ENCODE measurements at regions not wholly inside any gene's neighbourhood (a gene's known extent, or its start where the extent isn't known, plus 50 kb on each side); places are given as distances from the start of the nearest gene placed in this dataset.
"Not testable (repeated sequence)": the region's sequence is repeated elsewhere in the genome, so short reads cannot be mapped to it uniquely, and the experiment has no call there.

GRCh38 chr20:48038713-48039112 lies 253.4 kb upstream of the SULF2 start:
- no peak for DNase-seq
- WGBS, 2 donors: 43% methylated on average over 7 of the region's 7 CpGs
- Histone ChIP-seq H3K4me1 (ENCODE audit: control insufficient read depth in 1 of 2, insufficient read depth in 2 of 2, low read length in 2 of 2) (no peaks in the 10 kb centered on the region), H3K4me3 (ENCODE audit: low read length in 2 of 2) (no peak overlapping the region), H3K36me3 (ENCODE audit: control insufficient read depth in 1 of 2, insufficient read depth in 2 of 2, low read length in 1 of 2) (no peaks in the 10 kb centered on the region), H3K9me3 (ENCODE audit: control insufficient read depth, low read length) (peaks cover 4% of the 10 kb centered on the region), H3K27me3 (ENCODE audit: control insufficient read depth in 1 of 2, insufficient read depth in 2 of 2, low read length in 1 of 2) (no peaks in the 10 kb centered on the region), H3K27ac (ENCODE audit: low read depth in 1 of 2, low read length in 2 of 2) (no peak overlapping the region)
- intact Hi-C loops (cut with DNase I): no loop called here
- ATAC-seq (ENCODE audit: low FRiP score): no peak

GRCh38 chr20:48037798-48038197 lies 252.5 kb upstream of the SULF2 start:
- H3K9me3 ChIP-seq (ENCODE audit: control insufficient read depth, low read length); intact Hi-C loops (cut with DNase I); ATAC-seq (ENCODE audit: low FRiP score); H3K27me3 ChIP-seq (ENCODE audit: control insufficient read depth in 1 of 2, insufficient read depth in 2 of 2, low read length in 1 of 2); H3K4me3 ChIP-seq (ENCODE audit: low read length in 2 of 2); H3K27ac ChIP-seq (ENCODE audit: low read depth in 1 of 2, low read length in 2 of 2); DNase-seq; H3K36me3 ChIP-seq (ENCODE audit: control insufficient read depth in 1 of 2, insufficient read depth in 2 of 2, low read length in 1 of 2); H3K4me1 ChIP-seq (ENCODE audit: control insufficient read depth in 1 of 2, insufficient read depth in 2 of 2, low read length in 2 of 2): not testable (repeated sequence)
- 89 to 91% methylated on average over 6 to 7 of the region's 7 CpGs for WGBS, 2 donors

- intact Hi-C loops (cut with DNase I): no loop called here
- Histone ChIP-seq H3K4me3 (ENCODE audit: low read length in 2 of 2) (no peak overlapping the region), H3K27me3 (ENCODE audit: control insufficient read depth in 1 of 2, insufficient read depth in 2 of 2, low read length in 1 of 2) (no peaks in the 10 kb centered on the region), H3K27ac (ENCODE audit: low read depth in 1 of 2, low read length in 2 of 2) (no peak overlapping the region), H3K36me3 (ENCODE audit: control insufficient read depth in 1 of 2, insufficient read depth in 2 of 2, low read length in 1 of 2) (no peaks in the 10 kb centered on the region), H3K9me3 (ENCODE audit: control insufficient read depth, low read length) (peaks cover 2% of the 10 kb centered on the region), H3K4me1 (ENCODE audit: control insufficient read depth in 1 of 2, insufficient read depth in 2 of 2, low read length in 2 of 2) (no peaks in the 10 kb centered on the region)
- ATAC-seq (ENCODE audit: low FRiP score): no peak
- no peak for DNase-seq
- WGBS, 2 donors: 95 to 96% methylated on average over 4 of the region's 4 CpGs
Measured at GRCh38 chr20:48035961-48036731, 250.9 kb upstream of the SULF2 start.

- no peak for DNase-seq
- 91 to 93% methylated on average over 6 of the region's 6 CpGs for WGBS, 2 donors
- H3K27ac ChIP-seq (ENCODE audit: low read depth in 1 of 2, low read length in 2 of 2): no peak overlapping the region
- no peaks in the 10 kb centered on the region for H3K36me3 ChIP-seq (ENCODE audit: control insufficient read depth in 1 of 2, insufficient read depth in 2 of 2, low read length in 1 of 2)
- H3K4me1 ChIP-seq (ENCODE audit: control insufficient read depth in 1 of 2, insufficient read depth in 2 of 2, low read length in 2 of 2): no peaks in the 10 kb centered on the region
- ATAC-seq (ENCODE audit: low FRiP score): no peak
- intact Hi-C loops (cut with DNase I): no loop called here
- H3K9me3 ChIP-seq (ENCODE audit: control insufficient read depth, low read length): peaks cover 2% of the 10 kb centered on the region
- no peaks in the 10 kb centered on the region for H3K27me3 ChIP-seq (ENCODE audit: control insufficient read depth in 1 of 2, insufficient read depth in 2 of 2, low read length in 1 of 2)
- no peak overlapping the region for H3K4me3 ChIP-seq (ENCODE audit: low read length in 2 of 2)
Measured at GRCh38 chr20:48034751-48035150, 249.5 kb upstream of the SULF2 start.

GRCh38 chr20:48033005-48033404 lies 247.7 kb upstream of the SULF2 start:
- DNase-seq; H3K9me3 ChIP-seq (ENCODE audit: control insufficient read depth, low read length); intact Hi-C loops (cut with DNase I); H3K36me3 ChIP-seq (ENCODE audit: control insufficient read depth in 1 of 2, insufficient read depth in 2 of 2, low read length in 1 of 2); ATAC-seq (ENCODE audit: low FRiP score); H3K27ac ChIP-seq (ENCODE audit: low read depth in 1 of 2, low read length in 2 of 2); H3K4me3 ChIP-seq (ENCODE audit: low read length in 2 of 2); H3K4me1 ChIP-seq (ENCODE audit: control insufficient read depth in 1 of 2, insufficient read depth in 2 of 2, low read length in 2 of 2); H3K27me3 ChIP-seq (ENCODE audit: control insufficient read depth in 1 of 2, insufficient read depth in 2 of 2, low read length in 1 of 2): not testable (repeated sequence)
- 94 to 95% methylated on average over 8 of the region's 8 CpGs for WGBS, 2 donors

GRCh38 chr20:48031122-48031521 lies 245.8 kb upstream of the SULF2 start:
- DNase-seq: no peak
- H3K27ac ChIP-seq (ENCODE audit: low read depth in 1 of 2, low read length in 2 of 2): no peak overlapping the region
- no peak overlapping the region for H3K4me3 ChIP-seq (ENCODE audit: low read length in 2 of 2)
- no peaks in the 10 kb centered on the region for H3K4me1 ChIP-seq (ENCODE audit: control insufficient read depth in 1 of 2, insufficient read depth in 2 of 2, low read length in 2 of 2)
- no peaks in the 10 kb centered on the region for H3K9me3 ChIP-seq (ENCODE audit: control insufficient read depth, low read length)
- WGBS, 2 donors: 64 to 65% methylated on average over 4 of the region's 4 CpGs
- no peaks in the 10 kb centered on the region for H3K27me3 ChIP-seq (ENCODE audit: control insufficient read depth in 1 of 2, insufficient read depth in 2 of 2, low read length in 1 of 2)
- intact Hi-C loops (cut with DNase I): no loop called here
- H3K36me3 ChIP-seq (ENCODE audit: control insufficient read depth in 1 of 2, insufficient read depth in 2 of 2, low read length in 1 of 2): no peaks in the 10 kb centered on the region
- ATAC-seq (ENCODE audit: low FRiP score): no peak

- ATAC-seq (ENCODE audit: low FRiP score) (no peak), DNase-seq (no peak)
- Histone ChIP-seq H3K4me3 (ENCODE audit: low read length in 2 of 2) (no peak overlapping the region), H3K36me3 (ENCODE audit: control insufficient read depth in 1 of 2, insufficient read depth in 2 of 2, low read length in 1 of 2) (no peaks in the 10 kb centered on the region), H3K27ac (ENCODE audit: low read depth in 1 of 2, low read length in 2 of 2) (no peak overlapping the region), H3K9me3 (ENCODE audit: control insufficient read depth, low read length) (no peaks in the 10 kb centered on the region), H3K27me3 (ENCODE audit: control insufficient read depth in 1 of 2, insufficient read depth in 2 of 2, low read length in 1 of 2) (no peaks in the 10 kb centered on the region), H3K4me1 (ENCODE audit: control insufficient read depth in 1 of 2, insufficient read depth in 2 of 2, low read length in 2 of 2) (no peaks in the 10 kb centered on the region)
- WGBS, 2 donors: 91 to 93% methylated on average over 9 of the region's 9 CpGs
- intact Hi-C loops (cut with DNase I): no loop called here
Measured at GRCh38 chr20:48026981-48027592, 241.8 kb upstream of the SULF2 start.

- 70 to 71% methylated on average over 4 of the region's 4 CpGs for WGBS, 2 donors
- Histone ChIP-seq H3K4me1 (ENCODE audit: control insufficient read depth in 1 of 2, insufficient read depth in 2 of 2, low read length in 2 of 2) (no peaks in the 10 kb centered on the region), H3K27me3 (ENCODE audit: control insufficient read depth in 1 of 2, insufficient read depth in 2 of 2, low read length in 1 of 2) (no peaks in the 10 kb centered on the region), H3K4me3 (ENCODE audit: low read length in 2 of 2) (no peak overlapping the region), H3K9me3 (ENCODE audit: control insufficient read depth, low read length) (no peaks in the 10 kb centered on the region), H3K36me3 (ENCODE audit: control insufficient read depth in 1 of 2, insufficient read depth in 2 of 2, low read length in 1 of 2) (no peaks in the 10 kb centered on the region), H3K27ac (ENCODE audit: low read depth in 1 of 2, low read length in 2 of 2) (no peak overlapping the region)
- intact Hi-C loops (cut with DNase I): no loop called here
- DNase-seq: no peak
- no peak for ATAC-seq (ENCODE audit: low FRiP score)
Measured at GRCh38 chr20:48025661-48026060, 240.4 kb upstream of the SULF2 start.

GRCh38 chr20:48025051-48025515 lies 239.8 kb upstream of the SULF2 start:
- H3K4me3 ChIP-seq (ENCODE audit: low read length in 2 of 2): no peak overlapping the region
- no peaks in the 10 kb centered on the region for H3K4me1 ChIP-seq (ENCODE audit: control insufficient read depth in 1 of 2, insufficient read depth in 2 of 2, low read length in 2 of 2)
- peak; percentile 78 to 84 for DNase-seq
- H3K9me3 ChIP-seq (ENCODE audit: control insufficient read depth, low read length): no peaks in the 10 kb centered on the region
- H3K36me3 ChIP-seq (ENCODE audit: control insufficient read depth in 1 of 2, insufficient read depth in 2 of 2, low read length in 1 of 2): no peaks in the 10 kb centered on the region
- 12 to 13% methylated on average over 13 of the region's 13 CpGs for WGBS, 2 donors
- peak; percentile 60 for ATAC-seq (ENCODE audit: low FRiP score)
- H3K27me3 ChIP-seq (ENCODE audit: control insufficient read depth in 1 of 2, insufficient read depth in 2 of 2, low read length in 1 of 2): no peaks in the 10 kb centered on the region
- intact Hi-C loops (cut with DNase I): no loop called here
- H3K27ac ChIP-seq (ENCODE audit: low read depth in 1 of 2, low read length in 2 of 2): no peak overlapping the region

All from aorta (tissue), 5 donors.